ENCODE measurements at regions not wholly inside any gene's neighbourhood (a gene's known extent, or its start where the extent isn't known, plus 50 kb on each side); places are given as distances from the start of the nearest gene placed in this dataset.

- Histone ChIP-seq H3K27ac (no peak overlapping the region), H3K9me3 (peaks cover 0 to 14% (median 2%) of the 10 kb centered on the region in 12 donors), H3K4me3 (no peak overlapping the region), H3K27me3 (no peaks in the 10 kb centered on the region), H3K36me3 (no peaks in the 10 kb centered on the region), H3K4me1 (no peaks in the 10 kb centered on the region)
- ATAC-seq (no peak), DNase-seq (peak in 1 of 5 donors; percentile 47)
- WGBS, 4 donors = 83 to 87% (median 86%) methylated on average over 8 to 9 of the region's 9 CpGs
- intact Hi-C loops (cut with DNase I) = no loop called here
- no peak for TF ChIP-seq POLR2A (IDR thresholded peaks at IDR 0.05)
- TF ChIP-seq, protein P1, sequence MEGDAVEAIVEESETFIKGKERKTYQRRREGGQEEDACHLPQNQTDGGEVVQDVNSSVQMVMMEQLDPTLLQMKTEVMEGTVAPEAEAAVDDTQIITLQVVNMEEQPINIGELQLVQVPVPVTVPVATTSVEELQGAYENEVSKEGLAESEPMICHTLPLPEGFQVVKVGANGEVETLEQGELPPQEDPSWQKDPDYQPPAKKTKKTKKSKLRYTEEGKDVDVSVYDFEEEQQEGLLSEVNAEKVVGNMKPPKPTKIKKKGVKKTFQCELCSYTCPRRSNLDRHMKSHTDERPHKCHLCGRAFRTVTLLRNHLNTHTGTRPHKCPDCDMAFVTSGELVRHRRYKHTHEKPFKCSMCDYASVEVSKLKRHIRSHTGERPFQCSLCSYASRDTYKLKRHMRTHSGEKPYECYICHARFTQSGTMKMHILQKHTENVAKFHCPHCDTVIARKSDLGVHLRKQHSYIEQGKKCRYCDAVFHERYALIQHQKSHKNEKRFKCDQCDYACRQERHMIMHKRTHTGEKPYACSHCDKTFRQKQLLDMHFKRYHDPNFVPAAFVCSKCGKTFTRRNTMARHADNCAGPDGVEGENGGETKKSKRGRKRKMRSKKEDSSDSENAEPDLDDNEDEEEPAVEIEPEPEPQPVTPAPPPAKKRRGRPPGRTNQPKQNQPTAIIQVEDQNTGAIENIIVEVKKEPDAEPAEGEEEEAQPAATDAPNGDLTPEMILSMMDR (IDR thresholded peaks at IDR 0.05) = no peak
Measured at GRCh38 chr9:28839778-28840430, 1266.6 kb upstream of the C9orf72 start.

GRCh38 chr9:28841775-28842174, 1268.5 kb upstream of the C9orf72 start:
- TF ChIP-seq, protein P1 (IDR thresholded peaks at IDR 0.05) = no peak
- Histone ChIP-seq H3K27ac (no peak overlapping the region), H3K27me3 (no peaks in the 10 kb centered on the region), H3K4me3 (no peak overlapping the region), H3K9me3 (peaks cover 0 to 14% (median 2%) of the 10 kb centered on the region in 12 donors), H3K36me3 (no peaks in the 10 kb centered on the region), H3K4me1 (no peaks in the 10 kb centered on the region)
- no peak for ATAC-seq
- DNase-seq = no peak
- WGBS, 4 donors = 72 to 79% (median 77%) methylated on average over 2 of the region's 2 CpGs
- intact Hi-C loops (cut with DNase I) = no loop called here

GRCh38 chr9:28847331-28847730, 1274.0 kb upstream of the C9orf72 start:
- DNase-seq (no peak), ATAC-seq (no peak)
- H3K27me3 ChIP-seq = no peaks in the 10 kb centered on the region
- H3K9me3 ChIP-seq = no peaks in the 10 kb centered on the region
- no peaks in the 10 kb centered on the region for H3K4me1 ChIP-seq
- no peak overlapping the region for H3K27ac ChIP-seq
- intact Hi-C loops (cut with DNase I) = no loop called here
- WGBS, 4 donors = 76 to 91% (median 83%) methylated on average over 1 of the region's 1 CpG
- no peaks in the 10 kb centered on the region for H3K36me3 ChIP-seq
- TF ChIP-seq, protein P1 (IDR thresholded peaks at IDR 0.05) = no peak
- no peak for TF ChIP-seq POLR2A (IDR thresholded peaks at IDR 0.05)
- H3K4me3 ChIP-seq = no peak overlapping the region

GRCh38 chr9:28848671-28849070, 1275.4 kb upstream of the C9orf72 start:
- Histone ChIP-seq H3K27ac (no peak overlapping the region), H3K36me3 (no peaks in the 10 kb centered on the region), H3K27me3 (no peaks in the 10 kb centered on the region), H3K4me3 (no peak overlapping the region), H3K9me3 (no peaks in the 10 kb centered on the region), H3K4me1 (no peaks in the 10 kb centered on the region)
- DNase-seq = no peak
- no peak for ATAC-seq
- TF ChIP-seq POLR2A (IDR thresholded peaks at IDR 0.05) = no peak
- WGBS, 4 donors = 47 to 75% (median 55%) methylated on average over 2 of the region's 2 CpGs
- intact Hi-C loops (cut with DNase I) = no loop called here

DNA sequence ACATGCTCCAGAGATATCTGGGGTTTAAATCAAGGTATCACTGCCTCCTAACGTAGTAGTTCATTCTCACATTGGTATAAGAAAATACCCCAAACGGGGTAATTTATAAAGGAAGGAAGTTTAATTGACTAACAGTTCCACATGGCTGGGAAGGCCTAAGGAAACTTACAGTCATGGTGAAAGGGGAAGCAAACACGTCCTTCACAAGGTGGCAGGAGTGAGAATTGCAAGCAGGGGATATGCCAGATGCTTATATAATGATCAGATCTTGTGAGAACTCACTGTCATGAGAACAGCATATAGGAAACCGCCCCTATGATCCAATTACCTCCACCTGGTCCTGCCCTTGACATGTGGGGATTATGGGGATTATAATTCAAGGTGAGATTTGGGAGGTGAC, 1280.2 kb upstream of the C9orf72 start:
- Histone ChIP-seq H3K27ac (no peak overlapping the region), H3K36me3 (no peaks in the 10 kb centered on the region), H3K4me3 (no peak overlapping the region), H3K9me3 (no peaks in the 10 kb centered on the region), H3K27me3 (no peaks in the 10 kb centered on the region), H3K4me1 (no peaks in the 10 kb centered on the region)
- no peak for ATAC-seq
- WGBS, 4 donors = 35 to 50% (median 44%) methylated on average over 4 of the region's 4 CpGs
- intact Hi-C loops (cut with DNase I) = no loop called here
- DNase-seq = no peak
- TF ChIP-seq, protein P1 (IDR thresholded peaks at IDR 0.05) = no peak
- no peak for TF ChIP-seq POLR2A (IDR thresholded peaks at IDR 0.05)
